Suprapubic skin (tissue), 4 donors: ENCODE measurements at regions not wholly inside any gene's neighbourhood (a gene's known extent, or its start where the extent isn't known, plus 50 kb on each side); places are given as distances from the start of the nearest gene placed in this dataset.

ENCODE experiments used
- DNase-seq, 2 donors: peaks; one replicate each; pipeline ENCODE4 v3.0.0-alpha.2; 2019; ENCODE audit warnings: low spot score in 2 of 2
- H3K27ac ChIP-seq: fragments of 200-600 bp; sonication (generic); one replicate; pipeline ENCODE4 v1.5.1; 2019
- H3K27me3 ChIP-seq: fragments of 200-600 bp; sonication (generic); one replicate; pipeline ENCODE4 v1.5.1; 2019
- H3K36me3 ChIP-seq: fragments of 200-600 bp; sonication (generic); one replicate; pipeline ENCODE4 v1.5.1; 2019
- H3K4me1 ChIP-seq: fragments of 200-600 bp; sonication (generic); one replicate; pipeline ENCODE4 v1.5.1; 2019
- H3K4me3 ChIP-seq: fragments of 200-600 bp; sonication (generic); one replicate; pipeline ENCODE4 v1.5.1; 2019; ENCODE audit warnings: mild to moderate bottlenecking
- H3K9me3 ChIP-seq: fragments of 200-600 bp; sonication (generic); one replicate; pipeline ENCODE4 v1.5.1; 2019
- CTCF ChIP-seq, 2 donors: fragments of 200-600 bp in 1 of 2; fragments of 450-650 bp in 1 of 2; sonication (generic) in 1 of 2; IDR thresholded peaks; one replicate each; pipeline ENCODE4 v1.5.1; 2016 to 2019; ENCODE audit warnings: antibody characterized with exemption in 2 of 2, mild to moderate bottlenecking in 1 of 2, moderate library complexity in 1 of 2
- EP300 ChIP-seq: sonication (generic); formaldehyde crosslinking; IDR thresholded peaks from one replicate; pipeline ENCODE4 v1.6.1; 2017; ENCODE audit warnings: antibody characterized with exemption
- POLR2A ChIP-seq, 2 donors: fragments of 450-650 bp; IDR thresholded peaks; one replicate each; pipeline ENCODE4 v1.6.1; 2017; ENCODE audit warnings: antibody characterized with exemption in 2 of 2, mild to moderate bottlenecking in 2 of 2, moderate library complexity in 2 of 2
- POLR2AphosphoS5 ChIP-seq, 3 donors: sonication (generic); formaldehyde crosslinking; IDR thresholded peaks; one replicate each; pipeline ENCODE4 v1.6.1; 2017; ENCODE audit warnings: antibody characterized with exemption in 3 of 3
- WGBS: methylation state at CpG from one replicate; pipeline ENCODE4 v1.1.5; 2018; 5-methylcytosine and 5-hydroxymethylcytosine counted together

DNA sequence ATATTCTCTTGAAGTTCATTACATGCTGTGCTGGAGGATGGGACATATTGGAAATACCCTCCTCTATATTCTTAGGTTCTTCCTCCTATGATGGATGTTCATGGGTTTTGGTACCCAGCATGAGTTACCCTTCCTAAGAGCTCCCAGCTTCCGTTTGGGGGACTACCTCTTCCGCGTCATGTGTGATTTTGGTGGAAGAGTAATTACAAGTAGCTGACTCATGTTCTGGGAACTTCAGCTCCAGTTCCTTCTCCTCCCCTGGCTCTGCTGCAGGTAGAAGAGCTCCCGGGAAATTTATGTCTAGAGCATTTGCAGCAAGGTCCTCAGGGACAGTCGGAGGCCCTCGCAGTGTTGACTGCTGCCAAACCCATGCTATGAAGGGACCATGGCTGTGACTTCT, 208.8 kb upstream of the IL12A start:
- no peaks in the 10 kb centered on the region for H3K9me3 ChIP-seq
- WGBS: 82% methylated on average over 4 of the region's 6 CpGs

DNA sequence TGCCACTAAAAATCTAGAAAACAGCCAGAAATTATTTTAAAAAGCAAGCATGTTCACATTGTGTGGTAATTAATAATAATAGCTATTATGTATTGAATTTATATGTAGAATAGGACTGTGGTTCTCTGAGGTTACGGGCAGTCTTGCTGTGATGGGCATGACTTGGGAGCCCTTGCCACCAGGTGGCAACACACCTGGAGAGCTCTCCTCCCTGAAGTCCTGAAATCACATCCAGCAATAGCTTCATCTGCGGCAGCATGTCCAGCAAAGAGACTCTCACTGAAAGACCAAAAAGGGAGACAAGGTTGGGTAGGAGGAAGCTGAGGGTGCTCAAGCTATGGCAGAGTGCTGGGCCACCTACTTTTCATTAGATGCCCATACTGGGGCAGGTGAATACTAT, 206.8 kb upstream of the IL12A start:
- Histone ChIP-seq H3K4me3 (no peak overlapping the region), H3K9me3 (no peaks in the 10 kb centered on the region), H3K27ac (no peak overlapping the region), H3K4me1 (peaks cover 13% of the 10 kb centered on the region), H3K27me3 (no peaks in the 10 kb centered on the region), H3K36me3 (no peaks in the 10 kb centered on the region)
- peak in 1 of 2 donors; percentile 20 for TF ChIP-seq CTCF (IDR thresholded peaks at IDR 0.05)
- no peak for TF ChIP-seq EP300
- DNase-seq: no peak
- 95% methylated on average over 2 of the region's 2 CpGs for WGBS

More for the DNA sequence above, 208.8 kb upstream of the IL12A start:
- peaks cover 20% of the 10 kb centered on the region for H3K4me1 ChIP-seq
- TF ChIP-seq EP300 (no peak), CTCF (IDR thresholded peaks at IDR 0.05) (no peak), POLR2AphosphoS5 (IDR thresholded peaks at IDR 0.05) (no peak), POLR2A (IDR thresholded peaks at IDR 0.05) (no peak)
- no peaks in the 10 kb centered on the region for H3K36me3 ChIP-seq
- no peaks in the 10 kb centered on the region for H3K27me3 ChIP-seq
- DNase-seq: no peak
- no peak overlapping the region for H3K27ac ChIP-seq
- no peak overlapping the region for H3K4me3 ChIP-seq

DNA sequence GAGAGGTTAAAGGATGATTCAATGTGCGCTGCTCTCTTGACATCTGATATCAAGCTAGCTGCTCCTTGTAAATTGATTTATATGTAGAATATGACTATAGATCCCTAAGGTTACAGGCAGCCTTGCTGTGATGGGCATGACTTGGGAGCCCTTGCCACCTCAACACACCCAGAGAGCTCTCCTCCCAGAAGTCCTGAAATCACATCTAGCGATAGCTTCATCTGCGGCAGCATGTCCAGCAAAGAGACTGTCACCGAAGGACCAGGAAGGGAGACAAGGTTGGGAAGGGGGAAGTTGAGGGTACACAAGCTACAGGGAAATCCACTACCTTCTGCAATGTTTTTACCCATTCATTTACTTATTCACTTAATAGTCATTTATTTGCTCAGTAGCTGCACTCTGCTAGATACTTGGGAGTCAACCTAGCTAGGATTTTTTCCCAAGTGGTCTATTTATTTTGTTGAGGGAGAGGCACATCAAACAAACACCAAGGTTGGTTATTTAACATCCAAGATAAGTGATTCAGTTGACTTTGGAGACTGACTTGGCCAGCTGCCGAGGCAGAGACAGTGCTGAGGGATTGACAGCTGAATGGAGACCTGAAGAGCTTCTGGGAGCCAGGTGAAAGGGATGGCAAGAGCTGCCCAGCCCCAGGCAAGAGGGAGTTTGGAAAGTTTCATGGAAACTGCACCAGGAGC, 205.8 kb upstream of the IL12A start:
- TF ChIP-seq CTCF (IDR thresholded peaks at IDR 0.05): no peak
- no peak for TF ChIP-seq POLR2AphosphoS5 (IDR thresholded peaks at IDR 0.05)
- no peak for TF ChIP-seq EP300
- TF ChIP-seq POLR2A (IDR thresholded peaks at IDR 0.05): no peak
- 83% methylated on average over 5 of the region's 5 CpGs for WGBS
- Histone ChIP-seq H3K27me3 (no peaks in the 10 kb centered on the region), H3K4me3 (no peak overlapping the region), H3K9me3 (no peaks in the 10 kb centered on the region), H3K4me1 (peaks cover 23% of the 10 kb centered on the region), H3K27ac (no peak overlapping the region), H3K36me3 (no peaks in the 10 kb centered on the region)
- DNase-seq: no peak

GRCh38 chr3:159783780-159784742, 204.6 kb upstream of the IL12A start:
- WGBS: 47% methylated on average over 13 of the region's 13 CpGs

DNA sequence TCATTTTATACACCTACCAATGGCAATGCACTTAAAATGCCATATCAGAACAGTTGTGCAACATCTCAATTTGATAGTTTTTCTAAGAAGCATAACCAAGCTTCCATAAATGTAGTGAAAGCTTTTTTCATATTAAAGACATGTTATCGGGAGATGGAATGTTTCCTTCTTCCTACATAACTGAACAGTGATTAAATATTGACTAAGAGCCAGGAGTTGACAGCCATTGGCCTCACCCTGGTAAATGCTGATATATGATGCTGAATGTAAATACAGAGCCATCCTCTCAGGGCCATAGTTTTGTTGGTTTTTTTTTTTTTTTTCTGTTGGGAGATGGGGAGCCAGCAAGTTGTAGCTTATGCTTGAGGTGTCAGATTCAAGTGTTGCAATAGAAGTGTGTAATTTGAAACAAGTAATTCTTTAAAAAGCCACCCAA, 203.3 kb upstream of the IL12A start:
- no peak for DNase-seq
- no peak overlapping the region for H3K27ac ChIP-seq

More at GRCh38 chr3:159783780-159784742, 204.6 kb upstream of the IL12A start:
- Histone ChIP-seq H3K4me1 (peaks cover 35% of the 10 kb centered on the region), H3K36me3 (no peaks in the 10 kb centered on the region), H3K9me3 (no peaks in the 10 kb centered on the region), H3K4me3 (no peak overlapping the region), H3K27ac (no peak overlapping the region), H3K27me3 (no peaks in the 10 kb centered on the region)
- TF ChIP-seq POLR2A (IDR thresholded peaks at IDR 0.05): no peak
- TF ChIP-seq EP300: peak; percentile 62
- DNase-seq: no peak

More for the DNA sequence above, 203.3 kb upstream of the IL12A start:
- no peak for TF ChIP-seq POLR2AphosphoS5 (IDR thresholded peaks at IDR 0.05)
- TF ChIP-seq EP300: no peak
- no peak for TF ChIP-seq POLR2A (IDR thresholded peaks at IDR 0.05)
- no peak for TF ChIP-seq CTCF (IDR thresholded peaks at IDR 0.05)
- no peaks in the 10 kb centered on the region for H3K9me3 ChIP-seq
- H3K36me3 ChIP-seq: no peaks in the 10 kb centered on the region
- H3K4me1 ChIP-seq: peaks cover 42% of the 10 kb centered on the region
- H3K4me3 ChIP-seq: no peak overlapping the region
- no peaks in the 10 kb centered on the region for H3K27me3 ChIP-seq
- 45% methylated on average over 1 of the region's 1 CpG for WGBS
